GM12892 (cell line): ENCODE measurements at regions not wholly inside any gene's neighbourhood (a gene's known extent, or its start where the extent isn't known, plus 50 kb on each side); places are given as distances from the start of the nearest gene placed in this dataset.
A peak's percentile ranks its signal among the peaks of the same experiment; 100 is the strongest.
"Not testable (repeated sequence)": the region's sequence is repeated elsewhere in the genome, so short reads cannot be mapped to it uniquely, and the experiment has no call there.

Source experiments
- DNase-seq: peaks from one replicate; pipeline ENCODE4 v3.0.0; 2011; ENCODE audit not compliant: insufficient read length
- FAIRE-seq: peaks from 2 replicates; lab custom pipeline; 2011; peaks lifted over from hg19 to GRCh38; lab: Jason Lieb, UNC
- POLR2A ChIP-seq: IDR thresholded peaks from 2 replicates; pipeline ENCODE4 v1.6.1; 2011; ENCODE audit warnings: low read depth, low read length, control low read depth
- POLR2AphosphoS5 ChIP-seq: IDR thresholded peaks from 2 replicates; pipeline ENCODE4 v1.6.1; 2011; ENCODE audit warnings: low read depth, low read length, control low read depth
- TAF1 ChIP-seq: IDR thresholded peaks from 2 replicates; pipeline ENCODE4 v1.6.1; 2011; ENCODE audit warnings: low read depth, mild to moderate bottlenecking, control low read depth, low read length, borderline replicate concordance

GRCh38 chr19:24029941-24030636 lies 56.9 kb upstream of the ZNF254 start:
- no peak for DNase-seq
- TF ChIP-seq POLR2AphosphoS5 = no peak
- no peak for TF ChIP-seq TAF1
- TF ChIP-seq POLR2A = no peak
- no peak for FAIRE-seq

GRCh38 chr19:24032651-24033050 lies 54.3 kb upstream of the ZNF254 start:
- TF ChIP-seq POLR2A (no peak), POLR2AphosphoS5 (no peak), TAF1 (no peak)
- FAIRE-seq = no peak
- no peak for DNase-seq

- DNase-seq (peak; percentile 74), FAIRE-seq (peak; percentile 85)
- peak; percentile 92 for TF ChIP-seq POLR2AphosphoS5
- TF ChIP-seq TAF1 = peak; percentile 48; the same call in 1 of the 2 replicates
- peak; percentile 90 for TF ChIP-seq POLR2A
Measured at GRCh38 chr19:24033301-24033962, 53.6 kb upstream of the ZNF254 start.

- DNase-seq (peak; percentile 13), FAIRE-seq (no peak)
Measured at GRCh38 chr19:24033963-24034342, 53.0 kb upstream of the ZNF254 start.

GRCh38 chr19:24035261-24035880 lies 51.6 kb upstream of the ZNF254 start:
- FAIRE-seq, DNase-seq: not testable (repeated sequence)

More at GRCh38 chr19:24033963-24034342, 53.0 kb upstream of the ZNF254 start:
- TF ChIP-seq POLR2AphosphoS5 = no peak
- no peak for TF ChIP-seq TAF1
- TF ChIP-seq POLR2A = no peak
